ENCODE measurements at regions not wholly inside any gene's neighbourhood (a gene's known extent, or its start where the extent isn't known, plus 50 kb on each side); places are given as distances from the start of the nearest gene placed in this dataset.

DNA sequence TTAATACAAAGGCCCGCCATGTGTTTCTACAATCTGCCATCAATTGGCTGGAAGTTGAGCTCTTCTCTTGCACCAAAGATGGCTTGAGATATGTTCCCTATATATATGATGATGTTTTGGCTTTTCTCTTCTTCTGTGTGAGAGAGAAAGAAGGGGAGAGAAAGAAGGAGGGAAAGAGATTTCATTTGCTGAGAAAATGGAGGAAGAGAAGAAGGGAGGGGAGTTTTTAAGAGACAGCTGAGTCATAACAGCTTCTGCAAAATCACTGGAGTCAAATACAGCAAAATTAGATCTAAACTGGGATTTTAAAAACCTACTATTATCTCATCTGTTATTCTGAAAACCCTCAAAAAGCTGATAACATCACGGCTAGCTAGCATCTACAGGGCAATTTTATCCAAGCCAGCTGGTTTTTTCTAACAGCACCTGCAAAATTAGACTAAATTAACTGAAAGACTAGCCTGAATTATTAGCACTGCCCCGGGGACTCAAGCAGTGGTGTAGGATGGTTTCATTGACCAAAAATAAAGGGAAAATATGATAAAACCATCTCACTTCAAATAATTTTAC, 647.6 kb upstream of the ACTRT1 start:
- TF ChIP-seq, protein P1, sequence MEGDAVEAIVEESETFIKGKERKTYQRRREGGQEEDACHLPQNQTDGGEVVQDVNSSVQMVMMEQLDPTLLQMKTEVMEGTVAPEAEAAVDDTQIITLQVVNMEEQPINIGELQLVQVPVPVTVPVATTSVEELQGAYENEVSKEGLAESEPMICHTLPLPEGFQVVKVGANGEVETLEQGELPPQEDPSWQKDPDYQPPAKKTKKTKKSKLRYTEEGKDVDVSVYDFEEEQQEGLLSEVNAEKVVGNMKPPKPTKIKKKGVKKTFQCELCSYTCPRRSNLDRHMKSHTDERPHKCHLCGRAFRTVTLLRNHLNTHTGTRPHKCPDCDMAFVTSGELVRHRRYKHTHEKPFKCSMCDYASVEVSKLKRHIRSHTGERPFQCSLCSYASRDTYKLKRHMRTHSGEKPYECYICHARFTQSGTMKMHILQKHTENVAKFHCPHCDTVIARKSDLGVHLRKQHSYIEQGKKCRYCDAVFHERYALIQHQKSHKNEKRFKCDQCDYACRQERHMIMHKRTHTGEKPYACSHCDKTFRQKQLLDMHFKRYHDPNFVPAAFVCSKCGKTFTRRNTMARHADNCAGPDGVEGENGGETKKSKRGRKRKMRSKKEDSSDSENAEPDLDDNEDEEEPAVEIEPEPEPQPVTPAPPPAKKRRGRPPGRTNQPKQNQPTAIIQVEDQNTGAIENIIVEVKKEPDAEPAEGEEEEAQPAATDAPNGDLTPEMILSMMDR (IDR thresholded peaks at IDR 0.05) = no peak
- no peak for TF ChIP-seq EZH2 (IDR thresholded peaks at IDR 0.05; ENCODE audit: borderline replicate concordance, insufficient read depth, low read depth, low read length, poor library complexity, severe bottlenecking)
